ENCODE measurements at regions not wholly inside any gene's neighbourhood (a gene's known extent, or its start where the extent isn't known, plus 50 kb on each side); places are given as distances from the start of the nearest gene placed in this dataset.

- no peak overlapping the region for H2AFZ ChIP-seq (ENCODE audit: insufficient read depth, low read depth, low read length, poor library complexity, severe bottlenecking)
- H3K27me3 ChIP-seq (replicated peaks in 1 of 4; ENCODE audit: control extremely low read depth in 1 of 4, control insufficient read depth in 3 of 4, insufficient read depth in 4 of 4, low read length in 3 of 4) = no peaks in the 10 kb centered on the region
- no peak for ATAC-seq (ENCODE audit: low read depth)
- TF ChIP-seq, protein P1, sequence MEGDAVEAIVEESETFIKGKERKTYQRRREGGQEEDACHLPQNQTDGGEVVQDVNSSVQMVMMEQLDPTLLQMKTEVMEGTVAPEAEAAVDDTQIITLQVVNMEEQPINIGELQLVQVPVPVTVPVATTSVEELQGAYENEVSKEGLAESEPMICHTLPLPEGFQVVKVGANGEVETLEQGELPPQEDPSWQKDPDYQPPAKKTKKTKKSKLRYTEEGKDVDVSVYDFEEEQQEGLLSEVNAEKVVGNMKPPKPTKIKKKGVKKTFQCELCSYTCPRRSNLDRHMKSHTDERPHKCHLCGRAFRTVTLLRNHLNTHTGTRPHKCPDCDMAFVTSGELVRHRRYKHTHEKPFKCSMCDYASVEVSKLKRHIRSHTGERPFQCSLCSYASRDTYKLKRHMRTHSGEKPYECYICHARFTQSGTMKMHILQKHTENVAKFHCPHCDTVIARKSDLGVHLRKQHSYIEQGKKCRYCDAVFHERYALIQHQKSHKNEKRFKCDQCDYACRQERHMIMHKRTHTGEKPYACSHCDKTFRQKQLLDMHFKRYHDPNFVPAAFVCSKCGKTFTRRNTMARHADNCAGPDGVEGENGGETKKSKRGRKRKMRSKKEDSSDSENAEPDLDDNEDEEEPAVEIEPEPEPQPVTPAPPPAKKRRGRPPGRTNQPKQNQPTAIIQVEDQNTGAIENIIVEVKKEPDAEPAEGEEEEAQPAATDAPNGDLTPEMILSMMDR (IDR thresholded peaks at IDR 0.05) = no peak
- no peak for TF ChIP-seq EZH2 (IDR thresholded peaks at IDR 0.05; ENCODE audit: borderline replicate concordance, insufficient read depth, low read depth, low read length, poor library complexity, severe bottlenecking)
- Mint-ChIP-seq H3K27ac (no peak overlapping the region), H3K27me3 (no peaks in the 10 kb centered on the region), H3K4me1 (peaks cover 4% of the 10 kb centered on the region), H3K4me3 (no peak overlapping the region), H3K9me3 (ENCODE audit: insufficient read depth) (no peaks in the 10 kb centered on the region)
- intact Hi-C loops (cut with micrococcal nuclease) = no loop called here
- no peak overlapping the region for H3K4me2 ChIP-seq (replicated peaks; ENCODE audit: low read depth, low read length, poor library complexity, severe bottlenecking)
- no peaks in the 10 kb centered on the region for H3K9me3 ChIP-seq (ENCODE audit: control extremely low read depth in 1 of 3, control insufficient read depth in 2 of 3, insufficient read depth in 1 of 3, low read length in 2 of 3)
- POLR2A ChIA-PET = no interaction called here
- WGBS (ENCODE audit: insufficient coverage) = 75% methylated on average over 14 of the region's 15 CpGs
- H3K79me2 ChIP-seq (ENCODE audit: control insufficient read depth, insufficient read depth, low read length) = no peaks in the 10 kb centered on the region
- H3K4me3 ChIP-seq (ENCODE audit: control extremely low read depth in 1 of 5, extremely low read depth in 1 of 5, insufficient read depth in 1 of 5, low read depth in 2 of 5, low read length in 4 of 5) = no peak overlapping the region
- CTCF ChIA-PET = no interaction called here
- H3K4me1 ChIP-seq (ENCODE audit: control insufficient read depth in 2 of 2, insufficient read depth in 2 of 2, low read length in 2 of 2) = peaks cover 0 to 3% of the 10 kb centered on the region in 2 donors
- H3K36me3 ChIP-seq (replicated peaks in 1 of 2; ENCODE audit: control extremely low read depth in 1 of 2, control insufficient read depth in 1 of 2, extremely low read depth in 1 of 2, insufficient read depth in 2 of 2, low read length in 1 of 2) = no peaks in the 10 kb centered on the region
- H3K9ac ChIP-seq (ENCODE audit: low read length) = no peak overlapping the region
- H4K20me1 ChIP-seq (ENCODE audit: control insufficient read depth, insufficient read depth, low read length, poor library complexity, severe bottlenecking) = no peaks in the 10 kb centered on the region
- no peak overlapping the region for H3K27ac ChIP-seq (ENCODE audit: low read length in 2 of 2)
- DNase-seq = no peak
These were observed 95.6 kb upstream of the CTDP1 start for GRCh38 chr18:79583984-79584401.

- no peak overlapping the region for H3K27ac Mint-ChIP-seq
- WGBS (ENCODE audit: insufficient coverage) = 88% methylated on average over 20 of the region's 20 CpGs
- no peak overlapping the region for H3K4me2 ChIP-seq (replicated peaks; ENCODE audit: low read depth, low read length, poor library complexity, severe bottlenecking)
These were observed 94.9 kb upstream of the CTDP1 start for GRCh38 chr18:79584491-79585394.

More at GRCh38 chr18:79584491-79585394, 94.9 kb upstream of the CTDP1 start:
- intact Hi-C loops (cut with micrococcal nuclease) = no loop called here
- Histone ChIP-seq H3K4me1 (ENCODE audit: control insufficient read depth in 2 of 2, insufficient read depth in 2 of 2, low read length in 2 of 2) (peaks cover 0 to 3% of the 10 kb centered on the region in 2 donors), H3K79me2 (ENCODE audit: control insufficient read depth, insufficient read depth, low read length) (no peaks in the 10 kb centered on the region), H2AFZ (ENCODE audit: insufficient read depth, low read depth, low read length, poor library complexity, severe bottlenecking) (no peak overlapping the region), H4K20me1 (ENCODE audit: control insufficient read depth, insufficient read depth, low read length, poor library complexity, severe bottlenecking) (no peaks in the 10 kb centered on the region), H3K9me3 (ENCODE audit: control extremely low read depth in 1 of 3, control insufficient read depth in 2 of 3, insufficient read depth in 1 of 3, low read length in 2 of 3) (no peaks in the 10 kb centered on the region), H3K27me3 (replicated peaks in 1 of 4; ENCODE audit: control extremely low read depth in 1 of 4, control insufficient read depth in 3 of 4, insufficient read depth in 4 of 4, low read length in 3 of 4) (no peaks in the 10 kb centered on the region), H3K27ac (ENCODE audit: low read length in 2 of 2) (no peak overlapping the region), H3K9ac (ENCODE audit: low read length) (no peak overlapping the region), H3K4me3 (ENCODE audit: control extremely low read depth in 1 of 5, extremely low read depth in 1 of 5, insufficient read depth in 1 of 5, low read depth in 2 of 5, low read length in 4 of 5) (no peak overlapping the region), H3K36me3 (replicated peaks in 1 of 2; ENCODE audit: control extremely low read depth in 1 of 2, control insufficient read depth in 1 of 2, extremely low read depth in 1 of 2, insufficient read depth in 2 of 2, low read length in 1 of 2) (no peaks in the 10 kb centered on the region)
- no peaks in the 10 kb centered on the region for H3K9me3 Mint-ChIP-seq (ENCODE audit: insufficient read depth)
- no peak for TF ChIP-seq EZH2 (IDR thresholded peaks at IDR 0.05; ENCODE audit: borderline replicate concordance, insufficient read depth, low read depth, low read length, poor library complexity, severe bottlenecking)
- TF ChIP-seq, protein P1 (IDR thresholded peaks at IDR 0.05) = no peak
- H3K4me1 Mint-ChIP-seq = peaks cover 4% of the 10 kb centered on the region
- no peak for ATAC-seq (ENCODE audit: low read depth)
- ChIA-PET POLR2A (no interaction called here), CTCF (interaction anchor here (0.6 kb wide), 1 partner anchor 27 kb away, joined by 3 read pairs; no protein-coding TSS in a partner anchor)
- no peak overlapping the region for H3K4me3 Mint-ChIP-seq
- H3K27me3 Mint-ChIP-seq = no peaks in the 10 kb centered on the region
- DNase-seq = no peak

Data from B cell (primary cell).